Fibroblast of skin of left biceps (primary cell): ENCODE measurements at regions not wholly inside any gene's neighbourhood (a gene's known extent, or its start where the extent isn't known, plus 50 kb on each side); places are given as distances from the start of the nearest gene placed in this dataset.
"Not testable (repeated sequence)": the region's sequence is repeated elsewhere in the genome, so short reads cannot be mapped to it uniquely, and the experiment has no call there.

Experiments used
- DNase-seq, 2 experiments: peaks; one replicate each; pipeline ENCODE4 v3.0.0-alpha.2; 2013; ENCODE audit warnings: low read depth in 2 of 2

GRCh38 chr2:16055848-16056580, 115.7 kb downstream of the MYCN start:
- DNase-seq = no peak

GRCh38 chr2:16053437-16054257, 113.3 kb downstream of the MYCN start:
- DNase-seq = no peak

- DNase-seq = not testable (repeated sequence)
Measured at GRCh38 chr2:16052571-16053052, 112.3 kb downstream of the MYCN start.

GRCh38 chr2:16051841-16052564, 111.7 kb downstream of the MYCN start:
- DNase-seq = no peak

GRCh38 chr2:16050908-16051489, 110.6 kb downstream of the MYCN start:
- DNase-seq = no peak

- DNase-seq = no peak
Measured at GRCh38 chr2:16050261-16050907, 110.0 kb downstream of the MYCN start.

- DNase-seq = no peak
Measured at GRCh38 chr2:16049406-16049805, 109.1 kb downstream of the MYCN start.

GRCh38 chr2:16048466-16048865, 108.1 kb downstream of the MYCN start:
- DNase-seq = no peak

GRCh38 chr2:16047701-16048100, 107.4 kb downstream of the MYCN start:
- no peak for DNase-seq

GRCh38 chr2:16046649-16047048, 106.3 kb downstream of the MYCN start:
- DNase-seq = no peak

GRCh38 chr2:16045653-16046352, 105.5 kb downstream of the MYCN start:
- DNase-seq = no peak

- no peak for DNase-seq
Measured at GRCh38 chr2:16044946-16045456, 104.7 kb downstream of the MYCN start.

- no peak for DNase-seq
Measured at GRCh38 chr2:16043627-16044026, 103.3 kb downstream of the MYCN start.

GRCh38 chr2:16043192-16043591, 102.8 kb downstream of the MYCN start:
- DNase-seq = no peak

- no peak for DNase-seq
Measured at GRCh38 chr2:16042201-16042700, 101.9 kb downstream of the MYCN start.

GRCh38 chr2:16040271-16041010, 100.1 kb downstream of the MYCN start:
- no peak for DNase-seq

- no peak for DNase-seq
Measured at GRCh38 chr2:16039823-16040222, 99.5 kb downstream of the MYCN start.

- DNase-seq = no peak
Measured at GRCh38 chr2:16039055-16039454, 98.7 kb downstream of the MYCN start.

- no peak for DNase-seq
Measured at GRCh38 chr2:16038621-16039020, 98.3 kb downstream of the MYCN start.
